H9 (cell line): ENCODE measurements at regions not wholly inside any gene's neighbourhood (a gene's known extent, or its start where the extent isn't known, plus 50 kb on each side); places are given as distances from the start of the nearest gene placed in this dataset.
A peak's percentile ranks its signal among the peaks of the same experiment; 100 is the strongest.

ENCODE experiments used
- DNase-seq: peaks from one replicate; pipeline ENCODE4 v3.0.0-alpha.2; 2017
- H2AFZ ChIP-seq: one replicate; pipeline ENCODE4 v1.6.1; 2013; ENCODE audit warnings: mild to moderate bottlenecking, low read length, control low read depth, moderate library complexity
- H2AK5ac ChIP-seq: 2 replicates; pipeline ENCODE4 v1.6.1; 2013; ENCODE audit warnings: low read length, control low read depth, mixed read lengths; ENCODE audit not compliant: insufficient read length
- H2BK120ac ChIP-seq: one replicate; pipeline ENCODE4 v1.6.1; 2013; ENCODE audit warnings: low read depth, mild to moderate bottlenecking, low read length, control low read depth, inconsistent platforms; ENCODE audit not compliant: poor library complexity, severe bottlenecking
- H2BK12ac ChIP-seq: 2 replicates; pipeline ENCODE4 v1.6.1; 2013; ENCODE audit warnings: low read length, control low read depth, mixed read lengths, low read depth; ENCODE audit not compliant: insufficient read length
- H2BK15ac ChIP-seq: 2 replicates; pipeline ENCODE4 v1.6.1; 2013; ENCODE audit warnings: low read depth, low read length, control low read depth
- H2BK20ac ChIP-seq: one replicate; pipeline ENCODE4 v1.6.1; 2013; ENCODE audit warnings: low read depth, mild to moderate bottlenecking, low read length, control low read depth, inconsistent platforms; ENCODE audit not compliant: poor library complexity, severe bottlenecking
- H2BK5ac ChIP-seq: 2 replicates; pipeline ENCODE4 v1.6.1; 2013; ENCODE audit warnings: low read length, control low read depth, mixed read lengths; ENCODE audit not compliant: insufficient read length
- H3K14ac ChIP-seq: 2 replicates; pipeline ENCODE4 v1.6.1; 2013; ENCODE audit warnings: low read length, control low read depth; ENCODE audit not compliant: insufficient read depth
- H3K18ac ChIP-seq: 2 replicates; pipeline ENCODE4 v1.6.1; 2013; ENCODE audit warnings: low read depth, mild to moderate bottlenecking, mixed read lengths, low read length, control low read depth; ENCODE audit not compliant: insufficient read length
- H3K23ac ChIP-seq: 2 replicates; pipeline ENCODE4 v1.6.1; 2013; ENCODE audit warnings: low read length, control low read depth, mixed read lengths, low read depth; ENCODE audit not compliant: insufficient read length
- H3K23me2 ChIP-seq: 2 replicates; pipeline ENCODE4 v1.6.1; 2013; ENCODE audit warnings: low read depth, mild to moderate bottlenecking, mixed read lengths, low read length, control low read depth; ENCODE audit not compliant: insufficient read length, poor library complexity, severe bottlenecking
- H3K27ac ChIP-seq: 2 replicates; pipeline ENCODE4 v1.5.1; 2013; ENCODE audit warnings: low read length, control low read depth, mixed read lengths, low read depth; ENCODE audit not compliant: insufficient read length
- H3K27me3 ChIP-seq: 2 replicates; pipeline ENCODE4 v1.6.1; 2013; ENCODE audit warnings: low read length, control low read depth, inconsistent platforms; ENCODE audit not compliant: insufficient read depth
- H3K4ac ChIP-seq: 2 replicates; pipeline ENCODE4 v1.6.1; 2013; ENCODE audit warnings: low read depth, mild to moderate bottlenecking, control low read depth, inconsistent platforms, low read length, moderate library complexity
- H3K4me1 ChIP-seq: 2 replicates; pipeline ENCODE4 v1.6.1; 2013; ENCODE audit warnings: low read length, control low read depth, inconsistent platforms; ENCODE audit not compliant: insufficient read depth
- H3K4me2 ChIP-seq: 2 replicates; pipeline ENCODE4 v1.6.1; 2013; ENCODE audit warnings: low read length, control low read depth, mixed read lengths; ENCODE audit not compliant: insufficient read length, insufficient read depth
- H3K56ac ChIP-seq: 2 replicates; pipeline ENCODE4 v1.6.1; 2013; ENCODE audit warnings: low read depth, mild to moderate bottlenecking, mixed read lengths, low read length, control low read depth; ENCODE audit not compliant: insufficient read length
- H3K79me1 ChIP-seq: 2 replicates; pipeline ENCODE4 v1.6.1; 2013; ENCODE audit warnings: low read depth, mild to moderate bottlenecking, moderate library complexity, low read length, control low read depth, inconsistent platforms; ENCODE audit not compliant: insufficient read depth, poor library complexity, severe bottlenecking
- H3K79me2 ChIP-seq: 2 replicates; pipeline ENCODE4 v1.6.1; 2013; ENCODE audit warnings: low read length, control low read depth, inconsistent platforms; ENCODE audit not compliant: insufficient read depth
- H3K9ac ChIP-seq: 2 replicates; pipeline ENCODE4 v1.6.1; 2013; ENCODE audit warnings: low read length, control low read depth, mixed read lengths; ENCODE audit not compliant: insufficient read length; ENCODE audit errors: extremely low read depth
- H3K9me3 ChIP-seq: one replicate; pipeline ENCODE4 v1.6.1; 2013; ENCODE audit warnings: low read depth, low read length, inconsistent platforms; ENCODE audit not compliant: control insufficient read depth
- H3T11ph ChIP-seq: one replicate; pipeline ENCODE4 v1.6.1; 2013; ENCODE audit warnings: mild to moderate bottlenecking, low read length, control low read depth, inconsistent platforms
- H4K20me1 ChIP-seq: one replicate; pipeline ENCODE4 v1.6.1; 2013; ENCODE audit not compliant: control insufficient read depth, insufficient read length, insufficient read depth
- H4K5ac ChIP-seq: 2 replicates; pipeline ENCODE4 v1.6.1; 2013; ENCODE audit warnings: low read depth, mild to moderate bottlenecking, mixed read lengths, low read length, control low read depth; ENCODE audit not compliant: insufficient read length
- H4K8ac ChIP-seq: replicated peaks from 2 replicates; pipeline ENCODE4 v1.6.1; 2013; ENCODE audit warnings: low read length, control low read depth, mixed read lengths, low read depth; ENCODE audit not compliant: insufficient read length
- H4K91ac ChIP-seq: 2 replicates; pipeline ENCODE4 v1.6.1; 2013; ENCODE audit warnings: low read depth, mild to moderate bottlenecking, moderate library complexity, mixed read lengths, low read length, control low read depth; ENCODE audit not compliant: insufficient read length
- H3K27ac Mint-ChIP-seq, 3 experiments: 2 replicates in 2 of 3; 3 replicates in 1 of 3; pipeline ENCODE4 v1.8.0; 2020 to 2021; ENCODE audit warnings: mixed read lengths in 3 of 3, mild to moderate bottlenecking in 1 of 3, moderate library complexity in 1 of 3
- H3K27me3 Mint-ChIP-seq: 2 replicates; pipeline ENCODE4 v1.8.0; 2021; ENCODE audit warnings: low read depth, mild to moderate bottlenecking, moderate library complexity, mixed read lengths
- H3K36me3 Mint-ChIP-seq, 3 experiments: 2 replicates in 2 of 3; 3 replicates in 1 of 3; pipeline ENCODE4 v1.8.0; 2020 to 2021; ENCODE audit warnings: low read depth in 3 of 3, mixed read lengths in 3 of 3; ENCODE audit not compliant: insufficient read depth in 1 of 3
- H3K4me1 Mint-ChIP-seq, 2 experiments: 2 replicates each; pipeline ENCODE4 v1.8.0; 2020; ENCODE audit warnings: mixed read lengths in 2 of 2
- H3K4me3 Mint-ChIP-seq, 2 experiments: 2 replicates in 1 of 2; 3 replicates in 1 of 2; pipeline ENCODE4 v1.8.0; 2020 to 2021; ENCODE audit warnings: mild to moderate bottlenecking in 2 of 2, mixed read lengths in 2 of 2, moderate library complexity in 1 of 2
- H3K9me3 Mint-ChIP-seq, 2 experiments: 2 replicates in 1 of 2; 3 replicates in 1 of 2; pipeline ENCODE4 v1.8.0; 2020; ENCODE audit warnings: mild to moderate bottlenecking in 2 of 2, mixed read lengths in 2 of 2, moderate library complexity in 1 of 2
- CTCF ChIP-seq: fragments of 200-600 bp; sonication (generic); conservative IDR thresholded peaks from 3 replicates; pipeline ENCODE4 v1.8.0; 2021; ENCODE audit warnings: antibody characterized with exemption, mild to moderate bottlenecking
- WGBS: extraction: QIAGEN DNeasy Blood & Tissue Kit; methylation state at CpG from one replicate; pipeline ENCODE4 v1.1.7; 2013; ENCODE audit warnings: missing lambda C conversion rate, low lambda C conversion rate, mixed read lengths; ENCODE audit not compliant: insufficient read length; ENCODE audit errors: extremely low coverage; 5-methylcytosine and 5-hydroxymethylcytosine counted together

GRCh38 chr22:48538291-48538820, 1289.3 kb downstream of the BRD1 start:
- Histone ChIP-seq H3K4me1 (no peaks in the 10 kb centered on the region), H4K20me1 (no peaks in the 10 kb centered on the region), H4K8ac (no peak overlapping the region), H2AK5ac (no peak overlapping the region), H2BK20ac (no peak overlapping the region), H3T11ph (no peak overlapping the region), H2BK12ac (no peak overlapping the region), H3K27me3 (no peaks in the 10 kb centered on the region), H3K9me3 (no peaks in the 10 kb centered on the region), H3K18ac (no peak overlapping the region), H2BK5ac (no peak overlapping the region), H3K79me1 (no peaks in the 10 kb centered on the region), H3K56ac (no peak overlapping the region), H3K23ac (no peak overlapping the region), H4K5ac (no peak overlapping the region), H3K4me2 (no peak overlapping the region), H3K14ac (no peak overlapping the region), H3K4ac (no peak overlapping the region), H3K9ac (no peak overlapping the region), H3K27ac (no peak overlapping the region), H2AFZ (no peak overlapping the region), H4K91ac (no peak overlapping the region), H3K23me2 (no peaks in the 10 kb centered on the region), H3K79me2 (no peaks in the 10 kb centered on the region), H2BK120ac (no peak overlapping the region), H2BK15ac (no peak overlapping the region)
- no CpG with 5 or more reads among the region's 18 CpGs for WGBS
- no peak overlapping the region for H3K4me3 Mint-ChIP-seq
- H3K27me3 Mint-ChIP-seq = no peaks in the 10 kb centered on the region
- no peak for TF ChIP-seq CTCF
- H3K27ac Mint-ChIP-seq = peak overlapping the region in 1 of 3 experiments; percentile 66; a peak in 3 of 7 replicates
- peaks cover 0 to 1% (median 0%) of the 10 kb centered on the region in 3 experiments; a peak in 2 of 7 replicates for H3K36me3 Mint-ChIP-seq
- no peak for DNase-seq
- H3K4me1 Mint-ChIP-seq = peaks cover 0 to 7% of the 10 kb centered on the region in 2 experiments; a peak in 2 of 4 replicates
- H3K9me3 Mint-ChIP-seq = no peaks in the 10 kb centered on the region; a peak in 1 of 5 replicates
